ENCODE measurements at regions not wholly inside any gene's neighbourhood (a gene's known extent, or its start where the extent isn't known, plus 50 kb on each side); places are given as distances from the start of the nearest gene placed in this dataset.
"Not testable (repeated sequence)": the region's sequence is repeated elsewhere in the genome, so short reads cannot be mapped to it uniquely, and the experiment has no call there.

DNA sequence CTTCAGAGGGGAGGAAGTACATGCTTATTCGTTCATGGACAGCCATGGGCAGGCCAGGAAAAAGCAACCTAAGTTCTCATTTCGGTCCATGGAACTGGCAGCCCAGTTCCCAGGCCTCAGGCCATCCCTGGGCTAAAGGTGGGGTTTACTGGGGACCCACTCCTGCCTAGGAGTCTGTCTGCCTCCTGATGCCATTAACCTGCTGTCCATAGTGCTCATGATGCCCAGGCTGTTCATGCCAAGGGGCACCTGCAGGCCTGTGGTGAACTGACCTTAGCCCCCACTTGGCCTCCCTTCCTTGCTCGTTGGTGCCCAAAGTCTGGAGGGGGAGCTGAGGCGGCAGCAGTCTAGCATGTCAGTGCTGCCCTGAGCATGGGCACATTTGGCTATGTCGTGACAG lies 450.2 kb upstream of the MBL2 start:
- intact Hi-C loops (cut with micrococcal nuclease): no loop called here

GRCh38 chr10:53209944-53210611 lies 437.5 kb upstream of the MBL2 start:
- intact Hi-C loops (cut with micrococcal nuclease): no loop called here

- intact Hi-C loops (cut with micrococcal nuclease): no loop called here
These were observed 411.1 kb upstream of the MBL2 start for GRCh38 chr10:53183733-53184132.

DNA sequence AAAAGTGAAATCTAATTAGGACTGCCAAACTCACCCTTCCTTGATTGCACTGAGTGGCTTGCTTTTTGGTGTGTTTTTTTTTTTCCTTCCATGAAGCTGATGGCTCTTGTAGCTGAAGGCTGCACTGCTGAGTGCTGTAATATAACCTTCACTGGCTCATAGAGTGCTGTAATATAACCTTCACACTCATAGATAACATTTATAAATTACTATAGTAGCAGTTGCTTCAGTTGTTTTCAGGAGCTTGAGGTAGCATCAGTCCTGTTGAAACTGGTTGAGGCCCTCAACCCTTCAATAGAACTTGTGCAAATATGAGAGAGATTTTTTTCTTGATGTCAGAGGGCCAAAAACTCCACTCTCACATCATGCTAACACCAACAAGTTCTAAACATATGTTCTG lies 404.9 kb upstream of the MBL2 start:
- intact Hi-C loops (cut with micrococcal nuclease): no loop called here

DNA sequence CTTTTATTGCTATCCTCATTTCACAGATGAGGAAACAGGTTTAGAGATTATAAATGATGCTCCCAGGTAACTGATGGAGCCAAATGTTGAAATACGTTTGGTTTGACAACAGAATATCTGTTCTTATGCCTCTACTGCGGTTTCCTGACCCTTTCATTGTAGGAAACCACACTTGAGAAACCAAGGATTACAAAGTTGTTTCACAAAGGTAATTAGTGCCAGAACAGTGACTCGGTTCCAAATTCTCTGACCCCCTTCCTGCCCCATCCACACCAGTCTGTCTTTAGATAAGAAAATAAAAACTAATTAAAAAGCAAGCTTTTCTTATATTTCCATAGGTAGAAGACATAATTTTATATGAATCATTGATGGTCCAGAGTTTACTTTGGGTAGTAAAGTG lies 393.7 kb upstream of the MBL2 start:
- intact Hi-C loops (cut with micrococcal nuclease): no loop called here

DNA sequence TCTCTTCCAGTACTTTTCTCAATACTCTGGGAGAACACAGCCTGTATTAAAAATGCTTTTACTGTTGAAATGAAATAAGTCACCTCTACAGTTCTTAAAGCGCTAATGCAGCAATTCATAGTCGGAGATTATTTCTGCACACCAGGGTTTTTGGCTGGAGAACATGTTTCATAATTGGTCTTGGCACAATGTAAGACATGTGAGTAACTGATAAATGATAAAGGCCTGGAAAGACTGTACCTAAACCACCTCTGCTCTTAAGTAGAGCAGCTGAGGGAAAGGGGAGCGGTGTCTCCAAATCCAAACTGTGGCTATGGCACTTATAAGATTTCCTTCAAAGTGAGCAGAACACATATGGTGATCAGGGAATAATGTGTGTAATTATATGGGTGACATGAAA lies 390.3 kb upstream of the MBL2 start:
- intact Hi-C loops (cut with micrococcal nuclease): no loop called here

GRCh38 chr10:53161231-53161630 lies 388.6 kb upstream of the MBL2 start:
- intact Hi-C loops (cut with micrococcal nuclease): no loop called here

GRCh38 chr10:53155674-53156073 lies 383.1 kb upstream of the MBL2 start:
- intact Hi-C loops (cut with micrococcal nuclease): not testable (repeated sequence)

- intact Hi-C loops (cut with micrococcal nuclease): no loop called here
These were observed 381.2 kb upstream of the MBL2 start for GRCh38 chr10:53153831-53154230.

GRCh38 chr10:53140506-53140905 lies 367.9 kb upstream of the MBL2 start:
- intact Hi-C loops (cut with micrococcal nuclease): no loop called here

DNA sequence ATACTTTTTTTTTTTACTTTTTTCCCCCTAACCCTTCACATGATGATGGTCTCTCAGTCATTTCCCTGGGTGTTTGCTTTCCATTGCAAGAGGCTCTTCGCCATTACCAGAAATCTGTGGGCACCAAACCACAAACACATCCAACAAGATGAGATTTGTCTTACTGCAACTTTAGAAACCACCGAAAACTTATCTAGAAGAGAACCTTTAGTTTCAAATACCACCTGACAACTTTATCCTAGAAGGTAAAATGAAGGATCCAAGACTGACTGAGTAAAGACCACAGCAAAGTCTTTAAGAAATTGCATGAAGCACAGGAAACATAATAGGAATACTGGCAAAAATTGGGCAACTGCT lies 363.3 kb upstream of the MBL2 start:
- intact Hi-C loops (cut with micrococcal nuclease): no loop called here

GRCh38 chr10:53135213-53135896 lies 362.8 kb upstream of the MBL2 start:
- intact Hi-C loops (cut with micrococcal nuclease): no loop called here

- intact Hi-C loops (cut with micrococcal nuclease): no loop called here
These were observed 361.5 kb upstream of the MBL2 start for GRCh38 chr10:53134050-53134449.

DNA sequence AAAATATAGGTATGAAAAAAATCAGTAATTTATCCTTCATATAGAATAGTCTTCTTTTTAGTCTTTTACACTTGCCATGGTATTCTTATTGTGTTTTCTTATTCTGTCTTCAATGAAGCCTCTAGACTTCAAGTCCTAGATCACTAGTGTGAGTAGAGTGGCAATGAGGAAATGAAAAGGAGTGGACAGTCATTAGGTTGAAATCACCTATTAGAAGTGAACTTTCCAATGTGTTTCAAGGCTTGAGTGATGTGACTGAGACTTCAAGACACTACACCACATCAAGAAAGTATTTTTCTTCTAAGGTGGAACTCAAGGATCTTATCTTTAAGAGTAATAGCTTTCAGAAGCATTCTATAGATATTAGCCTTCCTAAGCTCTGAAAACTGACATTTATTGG lies 357.8 kb upstream of the MBL2 start:
- intact Hi-C loops (cut with micrococcal nuclease): no loop called here

DNA sequence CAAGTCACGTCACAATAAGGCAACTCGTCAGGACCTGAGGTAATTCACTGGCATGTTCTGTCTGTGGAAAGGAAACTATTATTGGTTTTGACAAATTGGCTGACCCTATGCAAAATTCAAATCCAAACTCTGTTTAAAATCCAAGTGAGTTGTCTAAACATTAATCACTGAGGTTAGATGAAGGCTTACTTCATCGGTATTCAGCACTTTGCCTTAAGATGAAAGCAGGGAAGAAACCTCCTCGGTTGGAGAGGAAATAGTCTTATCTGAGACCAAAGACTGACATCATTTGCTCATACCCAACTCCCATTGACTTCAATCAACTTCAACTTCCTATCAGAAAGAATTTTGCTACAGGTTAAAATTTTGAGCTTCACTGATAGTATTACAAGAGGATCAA lies 355.1 kb upstream of the MBL2 start:
- intact Hi-C loops (cut with micrococcal nuclease): no loop called here

DNA sequence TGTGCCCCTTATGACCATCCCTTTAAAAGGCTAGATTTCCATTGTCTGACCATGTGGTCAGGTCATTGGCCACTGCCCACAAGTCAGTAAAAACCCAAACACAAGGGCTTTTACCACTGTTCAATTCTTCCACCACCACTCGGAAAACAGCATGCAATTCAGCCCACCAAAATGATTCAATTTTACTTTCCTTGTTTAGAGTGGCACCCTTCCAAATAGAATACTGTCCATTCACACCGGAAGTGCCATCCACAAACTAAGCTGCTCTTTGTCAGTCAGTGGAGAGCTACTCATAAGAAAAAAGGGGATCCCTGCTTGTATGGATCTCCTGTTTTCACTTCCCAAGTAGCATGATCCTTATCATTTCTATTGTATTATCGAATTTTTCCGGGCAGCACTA lies 350.7 kb upstream of the MBL2 start:
- intact Hi-C loops (cut with micrococcal nuclease): no loop called here

- intact Hi-C loops (cut with micrococcal nuclease): no loop called here
These were observed 349.7 kb upstream of the MBL2 start for GRCh38 chr10:53122281-53122680.

- intact Hi-C loops (cut with micrococcal nuclease): no loop called here
These were observed 343.1 kb upstream of the MBL2 start for GRCh38 chr10:53115660-53116059.

- intact Hi-C loops (cut with micrococcal nuclease): no loop called here
These were observed 338.9 kb upstream of the MBL2 start for GRCh38 chr10:53111529-53111928.

DNA sequence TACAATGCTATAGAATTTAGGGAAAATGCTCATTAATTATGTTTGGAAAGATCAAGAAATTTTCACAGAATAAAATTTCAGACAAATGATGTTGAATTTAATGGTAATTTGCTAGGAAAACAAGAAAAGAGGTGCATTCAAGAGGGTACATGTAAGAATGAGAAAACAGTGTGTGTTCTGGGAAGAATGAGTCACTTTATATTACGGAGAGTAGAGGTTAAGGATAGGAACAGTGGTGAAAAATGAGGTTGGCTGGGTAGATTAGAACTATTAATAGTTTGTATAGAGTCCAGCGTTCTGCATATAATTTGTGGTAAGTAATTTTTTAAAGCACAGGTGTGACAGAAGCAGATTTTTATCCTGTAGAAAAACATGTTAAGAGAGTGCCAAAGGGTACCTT lies 336.7 kb upstream of the MBL2 start:
- intact Hi-C loops (cut with micrococcal nuclease): no loop called here

GRCh38 chr10:53108317-53108934 lies 335.8 kb upstream of the MBL2 start:
- intact Hi-C loops (cut with micrococcal nuclease): no loop called here

DNA sequence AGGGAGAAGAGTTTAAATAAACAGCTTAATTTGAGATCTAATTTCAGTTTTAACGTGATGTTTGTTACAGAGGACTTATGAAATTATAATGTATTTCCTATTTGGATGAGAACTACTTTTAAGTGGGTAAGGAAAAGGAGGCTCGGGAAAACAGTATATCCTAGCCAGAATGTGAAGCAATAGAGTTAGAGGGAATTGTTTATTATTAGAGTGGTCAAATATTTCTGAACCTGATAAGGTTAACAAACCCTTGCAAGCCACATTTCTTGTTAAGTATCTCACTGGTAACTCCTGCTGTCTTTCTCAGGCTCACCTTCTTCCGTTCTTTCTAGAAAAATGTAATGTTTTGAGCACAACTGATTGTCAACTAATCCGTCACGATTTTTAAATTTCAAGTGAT lies 335.1 kb upstream of the MBL2 start:
- intact Hi-C loops (cut with micrococcal nuclease): no loop called here

GRCh38 chr10:53102424-53102823 lies 329.8 kb upstream of the MBL2 start:
- intact Hi-C loops (cut with micrococcal nuclease): no loop called here

Measured in T-helper 1 cell treated with Interleukin-12 subunit alpha and Interleukin-12 subunit beta and Interleukin-4 antibody, amounts not matched to agents 30 ng/mL and 1 ng/mL, for 36 hours (primary cell).